ENCODE measurements at regions not wholly inside any gene's neighbourhood (a gene's known extent, or its start where the extent isn't known, plus 50 kb on each side); places are given as distances from the start of the nearest gene placed in this dataset.

- no peak for DNase-seq
These were observed 110.3 kb downstream of the LSM3 start for GRCh38 chr3:14288833-14289451.

GRCh38 chr3:14289590-14290461, 111.2 kb downstream of the LSM3 start:
- DNase-seq = no peak

- DNase-seq = no peak
These were observed 111.6 kb upstream of the SLC6A6 start for GRCh38 chr3:14290631-14291385.

- DNase-seq = no peak
These were observed 107.4 kb upstream of the SLC6A6 start for GRCh38 chr3:14295037-14295436.

GRCh38 chr3:14295801-14296200, 106.6 kb upstream of the SLC6A6 start:
- DNase-seq = no peak

GRCh38 chr3:14297305-14297704, 105.1 kb upstream of the SLC6A6 start:
- DNase-seq = no peak

- DNase-seq = peak; percentile 9
These were observed 104.6 kb upstream of the SLC6A6 start for GRCh38 chr3:14297784-14298236.

GRCh38 chr3:14298442-14298841, 104.0 kb upstream of the SLC6A6 start:
- no peak for DNase-seq

GRCh38 chr3:14298991-14299555, 103.3 kb upstream of the SLC6A6 start:
- DNase-seq = no peak

- DNase-seq = no peak
These were observed 102.6 kb upstream of the SLC6A6 start for GRCh38 chr3:14299767-14300166.

- DNase-seq = no peak
These were observed 101.5 kb upstream of the SLC6A6 start for GRCh38 chr3:14300721-14301399.

- DNase-seq = no peak
These were observed 100.8 kb upstream of the SLC6A6 start for GRCh38 chr3:14301558-14301957.

- no peak for DNase-seq
These were observed 98.9 kb upstream of the SLC6A6 start for GRCh38 chr3:14303336-14304100.

- DNase-seq = no peak
These were observed 98.0 kb upstream of the SLC6A6 start for GRCh38 chr3:14304101-14305045.

- DNase-seq = no peak
These were observed 97.1 kb upstream of the SLC6A6 start for GRCh38 chr3:14305324-14305723.

- no peak for DNase-seq
These were observed 96.3 kb upstream of the SLC6A6 start for GRCh38 chr3:14306142-14306541.

- DNase-seq = no peak
These were observed 94.6 kb upstream of the SLC6A6 start for GRCh38 chr3:14307656-14308302.

- no peak for DNase-seq
These were observed 90.7 kb upstream of the SLC6A6 start for GRCh38 chr3:14311729-14312128.

GRCh38 chr3:14312375-14312774, 90.0 kb upstream of the SLC6A6 start:
- no peak for DNase-seq

GRCh38 chr3:14317057-14317553, 85.3 kb upstream of the SLC6A6 start:
- no peak for DNase-seq

All from midbrain (tissue), 1 donor.